Ishikawa (cell line): ENCODE measurements at regions not wholly inside any gene's neighbourhood (a gene's known extent, or its start where the extent isn't known, plus 50 kb on each side); places are given as distances from the start of the nearest gene placed in this dataset.
A peak's percentile ranks its signal among the peaks of the same experiment; 100 is the strongest.

Experiments used
- CEBPB ChIP-seq: IDR thresholded peaks from 2 replicates; pipeline ENCODE4 v1.6.1; 2012
- CREB1 ChIP-seq: IDR thresholded peaks from 2 replicates; pipeline ENCODE4 v1.6.1; 2012; ENCODE audit warnings: low read depth
- EGR1 ChIP-seq: IDR thresholded peaks from 2 replicates; pipeline ENCODE4 v1.6.1; 2012
- EP300 ChIP-seq: IDR thresholded peaks from 2 replicates; pipeline ENCODE4 v1.6.1; 2012; ENCODE audit warnings: borderline replicate concordance
- FOXM1 ChIP-seq: IDR thresholded peaks from 2 replicates; pipeline ENCODE4 v1.6.1; 2012; ENCODE audit warnings: low read depth, borderline replicate concordance
- NFIC ChIP-seq: IDR thresholded peaks from 2 replicates; pipeline ENCODE4 v1.6.1; 2012
- RAD21 ChIP-seq: IDR thresholded peaks from 2 replicates; pipeline ENCODE4 v1.6.1; 2012; ENCODE audit warnings: low read depth
- TAF1 ChIP-seq: IDR thresholded peaks from 2 replicates; pipeline ENCODE4 v1.6.1; 2012; ENCODE audit warnings: low read depth, mild to moderate bottlenecking
- TCF12 ChIP-seq: IDR thresholded peaks from 2 replicates; pipeline ENCODE4 v1.6.1; 2012; ENCODE audit warnings: low read depth
- TEAD4 ChIP-seq: IDR thresholded peaks from 2 replicates; pipeline ENCODE4 v1.6.1; 2012
- USF1 ChIP-seq: IDR thresholded peaks from 2 replicates; pipeline ENCODE4 v1.6.1; 2012
- YY1 ChIP-seq: IDR thresholded peaks from 2 replicates; pipeline ENCODE4 v1.6.1; 2012; ENCODE audit warnings: low read depth
- ZBTB7A ChIP-seq: IDR thresholded peaks from 2 replicates; pipeline ENCODE4 v1.6.1; 2012; ENCODE audit warnings: low read depth
- TF ChIP-seq, protein P1 (sequence below): IDR thresholded peaks from 2 replicates; pipeline ENCODE4 v1.6.1; 2012
- TF ChIP-seq, protein P2 (sequence below): IDR thresholded peaks from 2 replicates; pipeline ENCODE4 v1.6.1; 2012; ENCODE audit warnings: low read depth, mild to moderate bottlenecking

DNA sequence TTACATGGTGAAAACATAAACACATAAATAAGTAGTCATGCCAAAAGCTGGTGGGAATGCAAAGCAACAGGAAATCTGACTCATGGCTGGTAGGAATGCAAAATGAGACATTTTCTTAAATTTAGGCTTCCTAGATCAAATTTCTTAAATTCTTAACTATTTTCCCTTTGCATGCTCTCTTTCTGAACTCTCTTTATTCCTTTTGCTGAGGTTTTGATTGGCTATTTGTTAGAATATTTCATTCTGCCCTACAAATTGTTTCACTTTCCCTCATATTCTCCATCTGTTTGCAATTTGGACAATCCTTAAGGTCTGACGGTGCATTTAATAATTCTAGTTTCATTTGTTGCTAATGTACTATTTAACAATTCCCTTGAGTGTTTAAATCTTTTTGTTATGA is 437.5 kb upstream of the RGS17 start:
- TF ChIP-seq, protein P1, sequence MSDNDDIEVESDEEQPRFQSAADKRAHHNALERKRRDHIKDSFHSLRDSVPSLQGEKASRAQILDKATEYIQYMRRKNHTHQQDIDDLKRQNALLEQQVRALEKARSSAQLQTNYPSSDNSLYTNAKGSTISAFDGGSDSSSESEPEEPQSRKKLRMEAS, result no peak
- TF ChIP-seq TCF12 (no peak), NFIC (no peak), YY1 (no peak), EGR1 (no peak), CREB1 (no peak), TAF1 (no peak), FOXM1 (no peak), USF1 (no peak), CEBPB (no peak), RAD21 (no peak), EP300 (no peak), ZBTB7A (no peak), TEAD4 (no peak)
- TF ChIP-seq, protein P2, sequence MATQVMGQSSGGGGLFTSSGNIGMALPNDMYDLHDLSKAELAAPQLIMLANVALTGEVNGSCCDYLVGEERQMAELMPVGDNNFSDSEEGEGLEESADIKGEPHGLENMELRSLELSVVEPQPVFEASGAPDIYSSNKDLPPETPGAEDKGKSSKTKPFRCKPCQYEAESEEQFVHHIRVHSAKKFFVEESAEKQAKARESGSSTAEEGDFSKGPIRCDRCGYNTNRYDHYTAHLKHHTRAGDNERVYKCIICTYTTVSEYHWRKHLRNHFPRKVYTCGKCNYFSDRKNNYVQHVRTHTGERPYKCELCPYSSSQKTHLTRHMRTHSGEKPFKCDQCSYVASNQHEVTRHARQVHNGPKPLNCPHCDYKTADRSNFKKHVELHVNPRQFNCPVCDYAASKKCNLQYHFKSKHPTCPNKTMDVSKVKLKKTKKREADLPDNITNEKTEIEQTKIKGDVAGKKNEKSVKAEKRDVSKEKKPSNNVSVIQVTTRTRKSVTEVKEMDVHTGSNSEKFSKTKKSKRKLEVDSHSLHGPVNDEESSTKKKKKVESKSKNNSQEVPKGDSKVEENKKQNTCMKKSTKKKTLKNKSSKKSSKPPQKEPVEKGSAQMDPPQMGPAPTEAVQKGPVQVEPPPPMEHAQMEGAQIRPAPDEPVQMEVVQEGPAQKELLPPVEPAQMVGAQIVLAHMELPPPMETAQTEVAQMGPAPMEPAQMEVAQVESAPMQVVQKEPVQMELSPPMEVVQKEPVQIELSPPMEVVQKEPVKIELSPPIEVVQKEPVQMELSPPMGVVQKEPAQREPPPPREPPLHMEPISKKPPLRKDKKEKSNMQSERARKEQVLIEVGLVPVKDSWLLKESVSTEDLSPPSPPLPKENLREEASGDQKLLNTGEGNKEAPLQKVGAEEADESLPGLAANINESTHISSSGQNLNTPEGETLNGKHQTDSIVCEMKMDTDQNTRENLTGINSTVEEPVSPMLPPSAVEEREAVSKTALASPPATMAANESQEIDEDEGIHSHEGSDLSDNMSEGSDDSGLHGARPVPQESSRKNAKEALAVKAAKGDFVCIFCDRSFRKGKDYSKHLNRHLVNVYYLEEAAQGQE, result no peak

- TF ChIP-seq EP300 (no peak), EGR1 (no peak), TAF1 (no peak), TCF12 (no peak)
- TF ChIP-seq, protein P2, result no peak
Measured at GRCh38 chr6:153564803-153565202, 433.7 kb upstream of the RGS17 start.

DNA sequence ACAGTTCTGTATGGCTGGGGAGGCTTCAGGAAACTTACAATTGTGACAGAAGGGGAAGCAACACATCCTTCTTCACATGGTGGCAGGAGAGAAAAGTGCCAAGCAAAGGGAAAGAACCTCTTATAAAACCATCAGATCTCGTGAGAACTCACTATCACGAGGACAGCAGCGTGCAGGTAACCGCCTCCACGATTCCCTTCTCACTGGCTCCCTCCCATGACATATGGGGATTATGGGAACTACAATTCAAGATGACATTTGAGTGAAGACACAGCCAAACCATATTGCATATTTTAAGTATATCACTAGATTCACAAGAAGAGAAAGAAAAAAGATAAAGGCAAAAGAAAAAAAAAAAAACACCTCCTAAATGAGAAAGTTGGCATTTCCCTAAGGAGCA is 431.9 kb upstream of the RGS17 start:
- no peak for TF ChIP-seq CEBPB
- TF ChIP-seq TEAD4, result no peak
- TF ChIP-seq, protein P1, result no peak
- no peak for TF ChIP-seq RAD21
- TF ChIP-seq NFIC, result no peak
- no peak for TF ChIP-seq YY1
- no peak for TF ChIP-seq ZBTB7A
- TF ChIP-seq EGR1, result no peak
- no peak for TF ChIP-seq TAF1
- no peak for TF ChIP-seq TCF12
- TF ChIP-seq, protein P2, result no peak
- no peak for TF ChIP-seq EP300
- TF ChIP-seq CREB1, result no peak
- TF ChIP-seq USF1, result no peak
- TF ChIP-seq FOXM1, result no peak

DNA sequence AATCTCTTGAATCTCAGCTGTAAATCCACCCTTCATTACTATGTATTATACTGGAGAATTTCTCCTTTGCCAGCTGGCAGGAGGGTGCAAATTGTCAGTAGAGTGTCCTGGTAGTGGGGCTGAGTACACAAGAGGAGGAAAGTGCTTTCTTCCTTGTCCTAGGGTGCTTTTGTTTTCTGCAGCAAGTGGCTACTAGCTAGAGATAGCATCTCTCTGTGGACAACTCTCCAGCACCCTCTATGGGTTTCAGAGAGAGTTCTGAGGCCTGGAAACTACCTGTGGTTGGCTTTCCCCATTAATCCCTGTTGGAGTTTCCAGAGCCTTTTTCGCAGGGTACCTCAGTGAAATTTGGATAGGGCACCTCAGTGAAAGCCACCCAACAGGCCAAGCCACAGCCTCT is 422.5 kb upstream of the RGS17 start:
- TF ChIP-seq EP300, result no peak
- TF ChIP-seq, protein P1, result no peak
- no peak for TF ChIP-seq CREB1
- peak; percentile 30; the same call in 1 of the 2 replicates for TF ChIP-seq RAD21
- TF ChIP-seq TAF1, result no peak
- TF ChIP-seq ZBTB7A, result no peak
- no peak for TF ChIP-seq FOXM1
